ENCODE measurements at regions not wholly inside any gene's neighbourhood (a gene's known extent, or its start where the extent isn't known, plus 50 kb on each side); places are given as distances from the start of the nearest gene placed in this dataset.
"Not testable (repeated sequence)": the region's sequence is repeated elsewhere in the genome, so short reads cannot be mapped to it uniquely, and the experiment has no call there.

- not testable (repeated sequence) for DNase-seq
Measured at GRCh38 chr12:33017029-33017428, 120.5 kb upstream of the PKP2 start.

DNA sequence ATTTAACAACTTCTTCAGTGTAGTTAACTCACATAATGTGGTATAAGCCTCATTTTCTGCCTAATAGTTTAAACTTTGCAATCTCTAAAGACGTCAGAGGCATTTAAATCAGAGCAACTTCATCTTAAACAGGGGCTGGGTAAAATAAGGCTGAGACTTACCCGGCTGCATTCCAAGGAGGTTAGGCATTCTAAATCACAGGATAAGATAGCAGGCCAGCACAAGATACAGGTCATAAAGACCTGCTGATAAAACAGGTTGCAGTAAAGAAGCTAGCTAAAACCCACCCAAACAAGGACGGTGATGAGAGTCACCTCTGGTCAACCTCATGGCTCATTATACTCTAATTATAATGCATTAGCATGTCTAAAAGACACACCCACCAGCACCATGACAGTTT is 115.6 kb upstream of the PKP2 start:
- no peak for DNase-seq

- no peak for DNase-seq
Measured at GRCh38 chr12:33006106-33006505, 109.5 kb upstream of the PKP2 start.

DNA sequence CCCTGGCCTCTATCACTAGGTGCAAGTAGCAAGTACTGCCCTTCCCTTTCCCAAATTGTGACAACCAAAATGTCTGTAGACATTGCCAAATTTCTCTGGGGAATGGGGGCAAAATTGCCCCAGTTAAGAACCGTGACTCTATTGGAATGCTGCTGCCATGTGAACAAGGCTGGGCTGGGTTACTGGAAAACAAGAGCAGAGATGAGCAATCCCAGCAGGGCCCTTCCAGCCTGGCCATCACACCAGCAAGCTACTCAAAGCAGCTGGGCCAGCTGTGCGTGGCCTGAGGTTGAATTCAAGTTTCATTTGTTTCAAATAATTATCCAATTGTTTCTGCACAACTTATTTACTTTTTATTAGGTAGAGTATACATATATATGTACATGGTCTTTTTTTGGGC is 103.4 kb upstream of the PKP2 start:
- DNase-seq = no peak

DNA sequence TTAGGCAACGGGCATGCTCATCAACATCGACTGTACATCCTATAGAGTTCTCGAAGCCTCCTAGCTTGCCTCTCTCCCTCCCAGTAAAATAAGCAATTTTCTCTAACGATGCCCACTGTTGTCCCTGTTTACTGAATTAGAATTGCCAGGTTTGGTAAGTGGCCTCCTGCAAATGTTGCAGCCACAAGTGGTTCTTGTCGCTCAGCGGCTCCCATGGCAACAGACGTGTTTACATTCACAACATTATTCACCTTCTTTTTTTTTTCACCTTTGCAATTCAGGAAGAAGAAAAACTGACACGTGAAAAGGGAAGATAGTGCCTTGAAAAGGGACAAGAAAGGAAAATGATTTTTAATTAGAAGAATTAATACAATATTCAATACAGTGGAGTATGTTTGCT is 100.9 kb upstream of the PKP2 start:
- DNase-seq = no peak

GRCh38 chr12:32995623-32996022 is 99.0 kb upstream of the PKP2 start:
- DNase-seq = no peak

DNA sequence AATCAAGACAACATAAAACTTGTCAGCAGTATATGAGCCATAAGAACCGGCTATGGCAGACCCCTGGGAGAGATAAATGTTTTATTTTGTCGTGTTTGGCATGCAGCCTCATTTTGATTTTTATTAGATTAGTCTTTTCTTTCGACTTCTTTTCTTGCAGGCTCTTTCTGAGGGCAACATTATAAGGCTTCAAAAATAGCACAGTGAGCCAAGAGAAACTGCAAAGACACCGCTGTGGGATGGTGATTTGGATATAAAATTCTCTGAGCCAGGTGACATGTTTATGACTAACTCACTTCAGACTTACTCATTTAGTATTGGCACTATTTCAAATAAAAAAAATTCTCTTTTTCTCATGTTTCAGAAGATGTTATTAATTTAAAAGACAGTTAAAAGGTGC is 96.8 kb upstream of the PKP2 start:
- no peak for DNase-seq

GRCh38 chr12:32989705-32990104 is 93.1 kb upstream of the PKP2 start:
- DNase-seq = no peak

- DNase-seq = no peak
Measured at GRCh38 chr12:32988982-32989381, 92.4 kb upstream of the PKP2 start.

DNA sequence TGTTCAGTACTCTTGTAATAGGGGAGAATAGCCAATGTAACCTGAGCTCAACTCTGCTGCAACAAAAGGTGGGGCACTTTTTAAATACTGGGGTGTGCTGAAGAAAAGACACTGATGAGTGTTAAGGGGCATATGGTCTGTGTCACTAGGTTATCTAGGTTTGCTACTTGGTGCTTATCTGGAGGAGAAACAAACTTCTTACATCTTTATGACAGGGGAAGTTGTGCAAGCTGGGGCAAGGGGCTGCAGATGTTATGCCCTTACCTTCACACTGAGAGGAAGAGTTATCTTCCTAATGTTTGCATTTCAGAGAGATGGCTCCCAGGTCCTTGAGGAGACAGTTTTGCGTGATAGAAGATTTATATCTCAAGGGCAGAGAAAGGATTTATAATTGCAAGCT is 90.9 kb upstream of the PKP2 start:
- DNase-seq = no peak

DNA sequence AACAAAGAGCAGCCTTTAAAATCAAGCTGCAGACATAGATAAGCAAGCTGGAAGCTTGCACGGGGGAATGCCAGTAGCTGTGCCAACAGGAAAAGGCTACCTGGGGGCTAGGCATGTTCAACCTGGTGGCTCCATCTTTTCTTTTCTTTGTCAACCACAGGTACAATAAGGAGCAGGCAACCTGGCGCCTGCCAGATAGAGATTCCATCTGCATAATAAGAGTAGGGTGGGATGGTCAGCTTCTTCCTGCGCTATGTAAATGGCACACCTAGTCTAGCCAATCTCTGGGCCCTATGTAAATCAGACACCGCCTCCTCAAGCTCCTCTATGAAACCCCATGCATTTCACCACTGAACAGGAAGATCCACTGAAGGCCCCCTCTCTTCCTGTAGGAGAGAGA is 87.4 kb upstream of the PKP2 start:
- no peak for DNase-seq

DNA sequence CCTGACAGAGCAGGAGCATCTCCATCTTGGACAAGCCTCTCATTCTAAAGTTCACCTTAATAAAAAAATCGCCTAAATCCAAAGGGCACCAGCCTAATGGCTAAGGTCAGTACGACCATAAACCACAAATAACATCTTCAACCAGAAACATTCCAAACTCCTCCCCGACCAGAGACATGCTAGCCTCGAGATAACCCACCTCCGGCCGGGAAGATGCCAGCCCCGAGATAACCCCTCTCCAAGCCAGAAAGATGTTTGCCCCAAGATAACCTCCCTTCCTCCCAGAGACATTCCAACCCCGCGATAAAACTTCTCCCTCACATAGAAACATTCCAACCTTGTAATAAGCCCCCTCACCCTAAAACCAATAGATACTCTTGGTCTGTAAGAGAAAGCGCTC is 86.8 kb upstream of the PKP2 start:
- DNase-seq = no peak

GRCh38 chr12:32981139-32981538 is 84.6 kb upstream of the PKP2 start:
- no peak for DNase-seq

GRCh38 chr12:32975122-32975521 is 78.5 kb upstream of the PKP2 start:
- no peak for DNase-seq

- no peak for DNase-seq
Measured at GRCh38 chr12:32970465-32971110, 74.0 kb upstream of the PKP2 start.

- DNase-seq = no peak
Measured at GRCh38 chr12:32964981-32965585, 68.5 kb upstream of the PKP2 start.

DNA sequence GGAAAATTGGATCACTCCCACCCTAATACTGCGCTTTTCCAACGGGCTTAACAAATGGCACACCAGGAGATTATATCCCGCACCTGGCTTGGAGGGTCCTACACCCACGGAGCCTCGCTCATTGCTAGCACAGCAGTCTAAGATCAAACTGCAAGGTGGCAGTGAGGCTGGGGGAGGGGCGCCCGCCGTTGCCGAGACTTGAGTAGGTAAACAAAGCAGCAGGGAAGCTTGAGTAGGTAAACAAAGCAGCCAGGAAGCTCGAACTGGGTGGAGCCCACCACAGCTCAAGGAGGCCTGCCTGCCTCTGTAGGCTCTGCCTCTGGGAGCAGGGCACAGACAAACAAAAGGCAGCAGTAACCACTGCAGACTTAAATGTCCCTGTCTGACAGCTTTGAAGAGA is 59.8 kb upstream of the PKP2 start:
- not testable (repeated sequence) for DNase-seq

- DNase-seq = no peak
Measured at GRCh38 chr12:32952681-32953080, 56.1 kb upstream of the PKP2 start.

DNA sequence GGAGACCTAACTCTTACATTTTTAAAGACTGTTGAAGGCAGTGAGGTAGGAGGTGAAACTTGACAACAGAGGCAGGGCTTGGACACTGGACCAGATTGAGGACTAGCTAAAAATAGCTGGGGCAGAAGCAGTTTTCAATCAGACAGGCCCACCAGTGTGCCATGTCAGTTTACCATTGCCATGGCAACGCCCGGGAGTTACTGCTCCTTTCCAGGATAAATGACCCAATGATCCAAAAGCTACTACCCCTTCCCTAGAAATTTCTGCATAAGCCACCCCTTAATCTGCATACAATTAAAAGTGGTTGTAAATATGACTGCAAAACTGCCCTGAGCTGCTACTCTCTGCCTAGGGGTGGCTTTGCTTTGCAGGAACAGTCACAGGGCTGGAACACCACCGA is 53.2 kb upstream of the PKP2 start:
- no peak for DNase-seq

DNA sequence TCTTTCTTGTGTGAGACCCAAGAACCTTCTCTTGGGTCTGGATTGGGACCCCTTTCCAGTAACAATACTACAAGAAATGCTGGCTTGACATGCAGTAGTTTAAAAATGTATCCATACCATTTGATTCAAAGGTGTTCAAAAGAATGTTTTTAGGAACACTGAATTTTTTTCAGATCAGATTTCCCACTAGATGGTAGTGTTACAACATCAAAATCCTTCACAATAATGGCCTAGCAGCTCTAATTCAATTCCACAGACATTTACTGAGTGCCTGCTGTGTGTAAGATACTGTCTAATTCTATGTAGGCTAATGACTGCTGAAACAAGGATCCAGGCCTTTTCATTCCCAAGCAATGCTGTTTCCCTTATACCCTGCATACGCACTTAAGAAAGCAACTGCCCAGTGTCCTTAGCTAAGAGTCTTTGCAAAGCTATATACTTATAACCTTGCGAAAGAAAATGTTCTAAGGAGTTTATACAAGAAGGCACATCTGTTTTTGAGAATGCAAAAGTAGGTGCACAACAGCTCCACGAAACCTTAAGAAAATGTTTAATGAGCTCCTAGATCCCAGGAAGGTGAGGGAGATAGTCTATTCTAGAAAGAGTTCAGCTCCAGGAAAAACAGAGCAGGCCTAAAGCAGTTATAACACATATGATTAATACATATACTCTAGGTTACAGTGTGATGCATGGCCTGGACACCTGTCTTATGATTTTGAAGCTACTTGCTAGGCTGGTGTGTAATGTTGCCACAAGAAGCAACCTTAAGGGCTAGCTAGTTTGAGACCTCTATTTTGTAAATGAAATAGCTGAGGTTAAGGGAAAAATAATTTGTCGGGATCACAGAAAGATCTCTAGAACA is 50.9 kb upstream of the PKP2 start:
- peak; percentile 52 for DNase-seq

DNA sequence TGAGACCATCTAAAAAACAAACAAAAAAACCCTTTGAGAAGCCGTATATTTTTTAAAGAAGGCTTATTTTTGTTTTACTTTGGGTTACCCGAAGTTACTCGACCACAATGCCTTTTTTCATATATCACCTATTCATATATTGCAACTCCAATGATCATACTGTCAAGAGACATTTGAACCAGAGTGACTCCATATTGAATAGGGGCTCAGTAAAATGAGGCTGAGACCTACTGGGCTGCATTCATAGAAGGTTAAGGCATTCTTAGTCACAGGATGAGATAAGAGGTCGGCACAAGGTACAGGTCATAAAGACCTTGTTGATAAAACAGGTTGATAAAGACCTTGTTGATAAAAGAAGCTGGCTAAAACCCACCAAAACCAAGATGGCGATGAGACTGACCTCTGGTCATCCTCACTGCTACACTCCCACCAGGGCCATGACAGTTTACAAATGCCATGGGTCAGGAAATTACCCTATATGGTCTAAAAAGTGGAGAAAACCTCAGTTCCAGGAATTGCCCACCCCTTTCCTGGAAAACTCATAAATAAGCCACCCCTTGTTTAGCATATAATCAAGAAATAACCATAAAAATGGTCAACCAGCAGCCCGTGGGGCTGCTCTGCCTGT is 50.0 kb upstream of the PKP2 start:
- no peak for DNase-seq
